GM12878 (cell line): ENCODE measurements at regions not wholly inside any gene's neighbourhood (a gene's known extent, or its start where the extent isn't known, plus 50 kb on each side); places are given as distances from the start of the nearest gene placed in this dataset.
"Not testable (repeated sequence)": the region's sequence is repeated elsewhere in the genome, so short reads cannot be mapped to it uniquely, and the experiment has no call there.

Source experiments
- ATAC-seq: fragments of 200-7000 bp; cut with Tn5 transposase; 3 replicates; pipeline ENCODE4 v1.9.1; 2020; ENCODE audit warnings: mild to moderate bottlenecking, moderate library complexity
- BruUV-seq: library from RNA; stranded (reverse); fragments of 400-500 nt; replicated peaks from 2 replicates; lab custom pipeline; 2021; lab: Mats Ljungman, UMichigan
- CTCF ChIA-PET: fragments of 300-600 bp; sonication (Branson Sonifier 250); formaldehyde crosslinking; extraction: SDS; loops from one replicate; lab custom pipeline; 2021; ENCODE audit warnings: inconsistent platforms; lab: Yijun Ruan, JAX
- POLR2A ChIA-PET: fragments of 350-600 bp; formaldehyde crosslinking; extraction: SDS; loops from one replicate; lab custom pipeline; 2021; ENCODE audit warnings: inconsistent platforms; lab: Charles Lee
- RAD21 ChIA-PET: fragments of 300-600 bp; sonication (Branson Sonifier 250); formaldehyde crosslinking; loops from one replicate; lab custom pipeline; 2023; ENCODE audit warnings: antibody characterized with exemption; ENCODE audit not compliant: unreplicated experiment; lab: Charles Lee
- SMC1A ChIA-PET: fragments of 300-600 bp; sonication (Branson Sonifier 250); formaldehyde crosslinking; loops from one replicate; lab custom pipeline; 2023; ENCODE audit not compliant: unreplicated experiment, uncharacterized antibody; lab: Charles Lee
- DNase-seq: peaks from one replicate; pipeline ENCODE4 v3.0.0-alpha.2; 2011; ENCODE audit warnings: low read depth, low spot score
- FAIRE-seq: peaks from 3 replicates; lab custom pipeline; 2011; peaks lifted over from hg19 to GRCh38; lab: Jason Lieb, UNC
- H2AFZ ChIP-seq: 2 replicates; pipeline ENCODE4 v1.6.0; 2011; ENCODE audit warnings: low read depth, low read length, control low read depth; ENCODE audit not compliant: control insufficient read depth
- H3K27ac ChIP-seq: 2 replicates; pipeline ENCODE4 v1.5.1; 2011; ENCODE audit warnings: control low read depth; ENCODE audit not compliant: control insufficient read depth, insufficient read depth
- H3K27me3 ChIP-seq, 2 experiments: replicated peaks in 1 of 2; 2 replicates each; pipeline versions ENCODE4 v1.6.0 to v1.6.1; 2011; ENCODE audit warnings: low read length in 1 of 2; ENCODE audit not compliant: control insufficient read depth in 2 of 2, insufficient read depth in 2 of 2
- H3K36me3 ChIP-seq, 2 experiments: 2 replicates each; pipeline ENCODE4 v1.5.1; 2011; ENCODE audit warnings: low read length in 1 of 2; ENCODE audit not compliant: control insufficient read depth in 2 of 2, insufficient read depth in 2 of 2
- H3K4me1 ChIP-seq: 2 replicates; pipeline ENCODE4 v1.6.1; 2011; ENCODE audit warnings: mild to moderate bottlenecking, low read length, moderate library complexity, mixed read lengths; ENCODE audit not compliant: control insufficient read depth, insufficient read depth
- H3K4me2 ChIP-seq: 2 replicates; pipeline ENCODE4 v1.6.0; 2011; ENCODE audit warnings: control low read depth; ENCODE audit not compliant: control insufficient read depth, insufficient read depth
- H3K4me3 ChIP-seq: fragments of 200-600 bp; sonication (generic); 2 replicates; pipeline ENCODE4 v1.5.1; 2016
- H3K79me2 ChIP-seq: 2 replicates; pipeline ENCODE4 v1.6.0; 2011; ENCODE audit warnings: low read length; ENCODE audit not compliant: control insufficient read depth, insufficient read depth
- H3K9ac ChIP-seq: 2 replicates; pipeline ENCODE4 v1.8.0; 2011; ENCODE audit warnings: low read length, control low read depth, mixed read lengths; ENCODE audit not compliant: control insufficient read depth, insufficient read depth
- H3K9me3 ChIP-seq: replicated peaks from 3 replicates; pipeline ENCODE4 v1.5.1; 2011; ENCODE audit warnings: mild to moderate bottlenecking, low read length; ENCODE audit not compliant: control insufficient read depth, insufficient read depth
- H4K20me1 ChIP-seq: 2 replicates; pipeline ENCODE4 v1.6.0; 2011; ENCODE audit not compliant: control insufficient read depth, insufficient read depth
- BMI1 ChIP-seq: fragments of 450-650 bp; IDR thresholded peaks from 2 replicates; pipeline ENCODE4 v1.6.1; 2016; ENCODE audit warnings: mild to moderate bottlenecking, moderate library complexity, borderline replicate concordance
- CBX3 ChIP-seq: fragments of 200-600 bp; sonication (generic); IDR thresholded peaks from 2 replicates; pipeline ENCODE4 v1.6.1; 2016; ENCODE audit warnings: low read depth, borderline replicate concordance
- CHD1 ChIP-seq: IDR thresholded peaks from 2 replicates; pipeline ENCODE4 v1.6.1; 2012; ENCODE audit warnings: low read depth, low read length, improper control_type of control experiment
- EP300 ChIP-seq, 2 experiments: fragments of 150-350 bp in 1 of 2; IDR thresholded peaks; 2 replicates each; pipeline ENCODE4 v1.6.1; 2011 to 2012; ENCODE audit warnings: low read depth in 2 of 2, low read length in 2 of 2, borderline replicate concordance in 1 of 2, improper control_type of control experiment in 1 of 2, inconsistent platforms in 1 of 2; ENCODE audit not compliant: control insufficient read depth in 1 of 2
- ETV6 ChIP-seq, 2 experiments: fragments of 450-650 bp in 1 of 2; IDR thresholded peaks in 1 of 2; conservative IDR thresholded peaks in 1 of 2; 2 replicates each; pipeline ENCODE4 v1.6.1; 2014; ENCODE audit warnings: antibody characterized with exemption in 1 of 2, borderline replicate concordance in 1 of 2, low read depth in 1 of 2, mild to moderate bottlenecking in 1 of 2, moderate library complexity in 1 of 2
- FOS ChIP-seq: IDR thresholded peaks from 3 replicates; pipeline ENCODE4 v1.6.1; 2011; ENCODE audit warnings: borderline replicate concordance; ENCODE audit not compliant: insufficient read length; ENCODE audit errors: extremely low read depth
- KLF5 ChIP-seq: fragments of 450-650 bp; IDR thresholded peaks from 2 replicates; pipeline ENCODE4 v1.6.1; 2014; ENCODE audit warnings: mild to moderate bottlenecking; ENCODE audit not compliant: partially characterized antibody
- MTA2 ChIP-seq: fragments of 450-650 bp; IDR thresholded peaks from 2 replicates; pipeline ENCODE4 v1.6.1; 2016; ENCODE audit warnings: low read depth, mild to moderate bottlenecking, moderate library complexity
- RELA ChIP-seq: fragments of 450-650 bp; IDR thresholded peaks from 2 replicates; pipeline ENCODE4 v1.8.0; 2014; ENCODE audit warnings: borderline replicate concordance; ENCODE audit not compliant: partially characterized antibody
- RUNX3 ChIP-seq: IDR thresholded peaks from 2 replicates; pipeline ENCODE4 v1.6.1; 2012; ENCODE audit warnings: low read length, inconsistent platforms
- SIX5 ChIP-seq: IDR thresholded peaks from 2 replicates; pipeline ENCODE4 v1.6.1; 2011; ENCODE audit warnings: mild to moderate bottlenecking, low read depth, low read length, moderate library complexity; ENCODE audit not compliant: severe bottlenecking
- TCF3 ChIP-seq: IDR thresholded peaks from 2 replicates; pipeline ENCODE4 v1.6.1; 2012; ENCODE audit warnings: low read depth, mild to moderate bottlenecking, low read length, borderline replicate concordance; ENCODE audit not compliant: insufficient read depth
- WGBS: methylation state at CpG from one replicate; pipeline ENCODE4 v1.1.6; 2016; ENCODE audit warnings: low lambda C conversion rate; ENCODE audit not compliant: insufficient replicate concordance, insufficient coverage; ENCODE audit errors: missing lambda C conversion rate; 5-methylcytosine and 5-hydroxymethylcytosine counted together
- in situ Hi-C: fragments of 300-500 bp; cut with MboI; formaldehyde crosslinking; loops from 9 replicates; pipeline ENCODE4 v1.14.3; 2018; ENCODE audit warnings: mixed read lengths
- intact Hi-C: fragments of 100-400 bp; cut with micrococcal nuclease; formaldehyde crosslinking; loops from one replicate; pipeline ENCODE4 v1.14.2; 2022; ENCODE audit not compliant: unreplicated experiment
- TF ChIP-seq, protein P1 (sequence below): IDR thresholded peaks from 2 replicates; pipeline ENCODE4 v1.6.1; 2012; ENCODE audit warnings: mild to moderate bottlenecking, low read depth, low read length

DNA sequence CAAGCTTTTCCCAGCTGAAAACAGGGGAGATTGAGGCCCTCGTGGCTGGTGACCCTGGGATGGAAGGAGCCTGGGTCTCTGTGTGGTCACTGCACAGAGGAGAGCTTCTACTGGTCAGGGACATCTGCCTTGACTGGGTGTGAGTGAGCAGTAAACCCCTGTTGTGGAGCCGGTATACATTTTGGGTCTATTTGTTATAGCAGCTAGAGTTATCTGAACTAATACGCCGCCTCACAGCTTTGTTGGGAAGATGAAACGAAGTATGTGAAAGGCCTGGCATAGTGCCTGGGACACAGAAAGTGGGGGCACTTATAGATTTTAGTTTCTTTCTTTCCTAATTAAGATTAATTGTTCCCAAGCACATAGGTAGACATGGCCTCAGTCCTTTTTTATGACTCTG lies 72.2 kb upstream of the HPCAL1 start:
- no peak overlapping the region for H3K4me2 ChIP-seq
- SMC1A ChIA-PET = interaction anchor here (0.8 to 1.1 kb wide), 3 partner anchors 72 to 178 kb away, joined by 3 to 4 read pairs (median 4); partner anchors contain the start of gene HPCAL1
- no peaks in the 10 kb centered on the region for H3K36me3 ChIP-seq
- DNase-seq (no peak), FAIRE-seq (no peak), ATAC-seq (no peak)
- CTCF ChIA-PET = interaction anchor here (1.0 to 2.6 kb wide), 3 partner anchors 179 to 246 kb away, joined by 3 to 6 read pairs (median 3); no protein-coding TSS in a partner anchor
- no peaks in the 10 kb centered on the region for H3K4me1 ChIP-seq
- WGBS = 57% methylated on average over 5 of the region's 5 CpGs
- TF ChIP-seq RUNX3 (no peak), TCF3 (no peak), SIX5 (no peak), FOS (no peak), EP300 (IDR thresholded peaks at IDR 0.05; ENCODE audit: borderline replicate concordance in 1 of 2, control insufficient read depth in 1 of 2, low read depth in 2 of 2, low read length in 2 of 2) (no peak), ETV6 (conservative IDR thresholded peaks at IDR 0.05 in 1 of 2, IDR thresholded peaks at IDR 0.05 in 1 of 2; ENCODE audit: borderline replicate concordance in 1 of 2, low read depth in 1 of 2) (no peak), BMI1 (no peak), CHD1 (no peak), RELA (no peak), CBX3 (no peak), KLF5 (no peak), MTA2 (no peak)
- TF ChIP-seq, protein P1, sequence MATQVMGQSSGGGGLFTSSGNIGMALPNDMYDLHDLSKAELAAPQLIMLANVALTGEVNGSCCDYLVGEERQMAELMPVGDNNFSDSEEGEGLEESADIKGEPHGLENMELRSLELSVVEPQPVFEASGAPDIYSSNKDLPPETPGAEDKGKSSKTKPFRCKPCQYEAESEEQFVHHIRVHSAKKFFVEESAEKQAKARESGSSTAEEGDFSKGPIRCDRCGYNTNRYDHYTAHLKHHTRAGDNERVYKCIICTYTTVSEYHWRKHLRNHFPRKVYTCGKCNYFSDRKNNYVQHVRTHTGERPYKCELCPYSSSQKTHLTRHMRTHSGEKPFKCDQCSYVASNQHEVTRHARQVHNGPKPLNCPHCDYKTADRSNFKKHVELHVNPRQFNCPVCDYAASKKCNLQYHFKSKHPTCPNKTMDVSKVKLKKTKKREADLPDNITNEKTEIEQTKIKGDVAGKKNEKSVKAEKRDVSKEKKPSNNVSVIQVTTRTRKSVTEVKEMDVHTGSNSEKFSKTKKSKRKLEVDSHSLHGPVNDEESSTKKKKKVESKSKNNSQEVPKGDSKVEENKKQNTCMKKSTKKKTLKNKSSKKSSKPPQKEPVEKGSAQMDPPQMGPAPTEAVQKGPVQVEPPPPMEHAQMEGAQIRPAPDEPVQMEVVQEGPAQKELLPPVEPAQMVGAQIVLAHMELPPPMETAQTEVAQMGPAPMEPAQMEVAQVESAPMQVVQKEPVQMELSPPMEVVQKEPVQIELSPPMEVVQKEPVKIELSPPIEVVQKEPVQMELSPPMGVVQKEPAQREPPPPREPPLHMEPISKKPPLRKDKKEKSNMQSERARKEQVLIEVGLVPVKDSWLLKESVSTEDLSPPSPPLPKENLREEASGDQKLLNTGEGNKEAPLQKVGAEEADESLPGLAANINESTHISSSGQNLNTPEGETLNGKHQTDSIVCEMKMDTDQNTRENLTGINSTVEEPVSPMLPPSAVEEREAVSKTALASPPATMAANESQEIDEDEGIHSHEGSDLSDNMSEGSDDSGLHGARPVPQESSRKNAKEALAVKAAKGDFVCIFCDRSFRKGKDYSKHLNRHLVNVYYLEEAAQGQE = no peak
- no peak overlapping the region for H3K9ac ChIP-seq
- no peak overlapping the region for H3K4me3 ChIP-seq
- in situ Hi-C loops = no loop called here
- no peaks in the 10 kb centered on the region for H3K79me2 ChIP-seq
- intact Hi-C loops = no loop called here
- no peak overlapping the region for H2AFZ ChIP-seq
- H3K27me3 ChIP-seq = peaks cover 0 to 3% of the 10 kb centered on the region in 2 experiments; a peak in 1 of 4 replicates
- RAD21 ChIA-PET = interaction anchor here (0.8 to 1.4 kb wide), 2 partner anchors 178 to 179 kb away, joined by 3 to 5 read pairs; no protein-coding TSS in a partner anchor
- no peaks in the 10 kb centered on the region for H4K20me1 ChIP-seq
- no peak overlapping the region for H3K27ac ChIP-seq
- no TSS peak for BruUV-seq
- H3K9me3 ChIP-seq = no peaks in the 10 kb centered on the region
- POLR2A ChIA-PET = no interaction called here

- H2AFZ ChIP-seq, FAIRE-seq, H3K9ac ChIP-seq, H4K20me1 ChIP-seq, ATAC-seq, H3K36me3 ChIP-seq, H3K27me3 ChIP-seq, H3K4me3 ChIP-seq, H3K27ac ChIP-seq, in situ Hi-C loops, H3K4me2 ChIP-seq, BruUV-seq, H3K4me1 ChIP-seq, POLR2A ChIA-PET, intact Hi-C loops, H3K9me3 ChIP-seq, DNase-seq, H3K79me2 ChIP-seq: not testable (repeated sequence)
- WGBS = 38% methylated on average over 10 of the region's 11 CpGs
- SMC1A ChIA-PET = interaction anchor here (0.8 to 1.1 kb wide), 2 partner anchors 112 to 178 kb away, joined by 3 to 4 read pairs; no protein-coding TSS in a partner anchor
- CTCF ChIA-PET = interaction anchor here (0.6 to 2.6 kb wide), 4 partner anchors 178 to 842 kb away, joined by 3 to 6 read pairs (median 3); no protein-coding TSS in a partner anchor
- RAD21 ChIA-PET = interaction anchor here (1.4 kb wide), 2 partner anchors 178 to 204 kb away, joined by 4 to 5 read pairs; no protein-coding TSS in a partner anchor
These were observed 71.8 kb upstream of the HPCAL1 start for GRCh38 chr2:10230921-10231320.
